Iris pigment epithelial cell (primary cell): ENCODE measurements at regions not wholly inside any gene's neighbourhood (a gene's known extent, or its start where the extent isn't known, plus 50 kb on each side); places are given as distances from the start of the nearest gene placed in this dataset.

Experiments
- DNase-seq: peaks from one replicate; pipeline ENCODE4 v3.0.0-alpha.2; 2011; ENCODE audit warnings: low read depth

- DNase-seq = peak; percentile 2
These were observed 488.9 kb downstream of the SH2D4B start for GRCh38 chr10:81026591-81026990.

GRCh38 chr10:81027223-81027622 is 489.5 kb downstream of the SH2D4B start:
- DNase-seq = no peak

GRCh38 chr10:81027706-81028105 is 490.0 kb downstream of the SH2D4B start:
- no peak for DNase-seq

- DNase-seq = no peak
These were observed 494.1 kb downstream of the SH2D4B start for GRCh38 chr10:81031774-81032173.

GRCh38 chr10:81034383-81034782 is 496.7 kb downstream of the SH2D4B start:
- DNase-seq = no peak

GRCh38 chr10:81036257-81036656 is 498.6 kb downstream of the SH2D4B start:
- no peak for DNase-seq

- no peak for DNase-seq
These were observed 502.3 kb downstream of the SH2D4B start for GRCh38 chr10:81040031-81040430.

GRCh38 chr10:81040940-81041339 is 503.2 kb downstream of the SH2D4B start:
- DNase-seq = no peak

GRCh38 chr10:81042647-81043046 is 504.9 kb downstream of the SH2D4B start:
- no peak for DNase-seq

- DNase-seq = no peak
These were observed 527.8 kb downstream of the SH2D4B start for GRCh38 chr10:81065474-81065873.

- DNase-seq = no peak
These were observed 530.8 kb downstream of the SH2D4B start for GRCh38 chr10:81068460-81068859.

- DNase-seq = no peak
These were observed 533.5 kb downstream of the SH2D4B start for GRCh38 chr10:81071087-81071796.

- no peak for DNase-seq
These were observed 535.5 kb downstream of the SH2D4B start for GRCh38 chr10:81073155-81073554.

GRCh38 chr10:81081887-81082620 is 544.4 kb downstream of the SH2D4B start:
- DNase-seq = no peak

GRCh38 chr10:81082621-81083376 is 545.1 kb downstream of the SH2D4B start:
- DNase-seq = no peak

GRCh38 chr10:81093056-81093455 is 555.4 kb downstream of the SH2D4B start:
- no peak for DNase-seq

GRCh38 chr10:81095238-81095637 is 557.5 kb downstream of the SH2D4B start:
- no peak for DNase-seq

GRCh38 chr10:81096558-81096957 is 558.9 kb downstream of the SH2D4B start:
- no peak for DNase-seq

GRCh38 chr10:81101062-81101461 is 563.4 kb downstream of the SH2D4B start:
- no peak for DNase-seq

GRCh38 chr10:81104494-81104893 is 566.8 kb downstream of the SH2D4B start:
- DNase-seq = no peak

- no peak for DNase-seq
These were observed 571.0 kb downstream of the SH2D4B start for GRCh38 chr10:81108516-81109199.

GRCh38 chr10:81109200-81109752 is 571.6 kb downstream of the SH2D4B start:
- DNase-seq = no peak
